ENCODE measurements at regions not wholly inside any gene's neighbourhood (a gene's known extent, or its start where the extent isn't known, plus 50 kb on each side); places are given as distances from the start of the nearest gene placed in this dataset.
"Not testable (repeated sequence)": the region's sequence is repeated elsewhere in the genome, so short reads cannot be mapped to it uniquely, and the experiment has no call there.

DNA sequence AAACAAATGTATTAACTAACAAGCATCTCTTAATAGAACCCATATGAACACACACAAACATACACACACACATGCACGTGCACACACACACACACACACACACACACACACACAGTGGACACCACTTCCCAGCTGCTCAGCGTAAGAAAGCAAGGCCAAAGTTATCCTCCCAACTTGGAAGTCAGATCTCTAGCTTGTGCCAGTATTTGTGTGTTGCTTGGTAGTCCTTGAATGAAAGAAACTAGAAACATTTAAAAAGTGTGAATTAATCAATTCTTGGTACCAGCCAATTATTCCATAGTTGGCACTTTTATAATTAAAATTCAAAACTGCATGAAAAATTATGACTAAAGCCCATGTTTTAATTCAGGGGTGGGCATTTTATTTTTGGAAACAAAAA, 178.1 kb downstream of the TMEM161B start:
- DNase-seq = no peak

DNA sequence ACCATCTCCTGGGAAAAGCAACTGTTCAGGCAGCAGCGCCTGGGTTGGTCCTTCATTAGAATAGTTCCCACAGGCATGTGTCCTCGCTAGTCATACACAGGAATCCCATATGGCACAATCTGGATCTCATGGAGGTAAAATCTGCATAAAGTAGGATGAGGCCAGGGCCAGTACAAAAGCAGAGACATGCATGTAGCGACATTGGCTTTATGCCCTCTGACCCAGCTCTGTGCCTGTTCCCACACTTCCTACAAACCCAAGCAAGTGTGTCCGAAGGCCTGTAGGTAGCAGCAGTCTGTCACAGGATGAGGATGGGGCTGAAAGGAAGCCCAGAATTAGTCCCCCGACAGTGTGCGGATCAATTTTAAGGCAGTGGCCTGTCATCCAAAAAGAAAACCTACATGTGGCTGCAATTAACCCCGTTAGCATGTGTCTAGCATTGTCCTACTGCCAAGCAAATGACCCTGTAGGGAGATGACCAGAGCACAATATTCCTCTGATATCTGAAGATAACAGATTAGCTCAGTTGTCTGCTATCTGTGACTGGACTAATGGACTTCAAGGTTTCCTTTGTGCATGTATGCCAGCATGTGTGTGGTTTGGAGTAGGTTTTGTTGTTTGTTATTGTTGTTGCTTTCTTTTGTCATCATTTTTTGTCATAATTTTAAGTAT, 178.8 kb downstream of the TMEM161B start:
- DNase-seq = no peak

DNA sequence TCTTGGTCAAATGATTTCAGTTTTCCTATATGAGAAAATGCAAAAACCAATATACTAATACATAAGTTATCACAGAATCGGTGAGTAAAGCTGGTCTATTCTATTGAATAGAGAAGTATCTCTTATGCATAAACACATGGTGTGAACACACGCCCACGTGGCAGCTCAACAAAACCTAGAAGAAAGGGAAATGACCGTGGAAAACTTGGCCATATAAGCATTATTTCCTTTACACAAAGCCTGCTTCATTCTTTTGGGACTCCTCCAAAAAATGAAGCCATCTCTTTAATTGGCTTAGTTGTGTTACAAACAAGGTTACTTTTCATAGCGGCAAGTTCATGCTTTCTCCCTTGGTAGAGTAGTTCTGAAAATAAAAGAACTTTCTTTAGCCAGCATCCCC, 183.2 kb downstream of the TMEM161B start:
- no peak for DNase-seq

DNA sequence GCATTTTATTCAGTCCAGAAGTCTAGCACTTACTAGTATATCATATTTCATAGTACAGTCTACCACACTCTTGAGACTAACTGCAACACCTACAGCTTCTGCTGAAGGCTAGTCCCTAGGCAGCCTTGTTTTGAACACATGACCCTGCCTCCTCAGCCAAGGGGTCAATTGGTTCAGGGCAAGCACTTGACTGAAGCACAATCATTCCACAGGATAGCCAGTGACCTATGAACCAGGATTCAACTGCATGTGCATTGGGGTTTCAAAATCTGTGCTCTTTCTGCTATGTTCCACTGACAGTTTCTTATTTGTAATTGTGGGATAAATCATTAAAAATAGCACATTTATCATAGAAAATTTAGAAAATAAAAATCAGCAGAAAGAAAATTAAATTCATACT, 186.8 kb downstream of the TMEM161B start:
- DNase-seq = no peak

DNA sequence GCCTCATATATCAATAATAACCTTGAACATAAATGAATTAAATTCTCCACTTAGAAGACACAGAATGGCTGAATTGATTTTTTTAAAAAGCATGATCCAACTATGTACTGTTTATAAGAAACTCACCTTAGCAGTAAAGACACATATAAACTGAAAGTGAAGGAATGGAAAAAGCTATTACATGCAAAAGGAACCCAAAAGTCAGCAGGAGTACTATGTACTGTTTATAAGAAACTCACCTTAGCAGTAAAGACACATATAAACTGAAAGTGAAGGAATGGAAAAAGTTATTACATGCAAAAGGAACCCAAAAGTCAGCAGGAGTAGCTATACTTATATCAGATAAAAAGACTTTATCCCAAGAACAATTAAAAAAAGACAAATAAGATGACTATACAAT, 204.8 kb downstream of the TMEM161B start:
- no peak for DNase-seq

GRCh38 chr5:88060194-88060593, 208.5 kb downstream of the TMEM161B start:
- no peak for DNase-seq

- DNase-seq = no peak
Observed at GRCh38 chr5:88058625-88059024, 210.0 kb downstream of the TMEM161B start.

DNA sequence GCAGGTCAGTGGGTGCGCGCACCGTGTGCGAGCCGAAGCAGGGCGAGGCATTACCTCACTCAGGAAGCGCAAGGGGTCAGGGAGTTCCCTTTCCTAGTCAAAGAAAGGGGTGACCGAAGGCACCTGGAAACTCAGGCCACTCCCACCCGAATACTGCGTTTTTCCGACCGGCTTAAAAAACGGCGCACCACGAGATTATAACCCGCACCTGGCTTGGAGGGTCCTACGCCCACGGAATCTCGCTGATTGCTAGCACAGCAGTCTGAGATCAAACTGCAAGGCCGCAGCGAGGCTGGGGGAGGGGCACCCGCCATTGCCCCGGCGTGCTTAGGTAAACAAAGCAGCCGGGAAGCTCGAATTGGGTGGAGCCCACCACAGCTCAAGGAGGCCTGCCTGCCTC, 216.2 kb downstream of the TMEM161B start:
- not testable (repeated sequence) for DNase-seq

DNA sequence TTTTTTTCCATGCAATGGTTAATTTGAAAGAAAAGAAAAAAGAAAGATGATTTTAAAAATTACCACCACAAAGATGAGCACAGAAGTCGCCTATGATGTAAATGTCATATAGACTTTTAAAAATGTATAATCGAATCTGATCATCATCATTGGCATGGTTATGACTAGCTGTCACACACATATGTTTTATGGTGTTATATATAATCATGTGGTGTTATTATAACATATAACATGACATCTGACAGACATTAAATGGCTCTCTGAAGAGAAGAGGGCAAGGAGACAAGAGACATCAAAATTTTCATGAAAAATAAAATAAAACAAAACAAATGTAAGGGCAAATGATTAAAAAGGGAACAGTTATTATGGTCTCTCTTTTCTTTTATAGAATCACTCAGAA, 217.5 kb downstream of the TMEM161B start:
- no peak for DNase-seq

DNA sequence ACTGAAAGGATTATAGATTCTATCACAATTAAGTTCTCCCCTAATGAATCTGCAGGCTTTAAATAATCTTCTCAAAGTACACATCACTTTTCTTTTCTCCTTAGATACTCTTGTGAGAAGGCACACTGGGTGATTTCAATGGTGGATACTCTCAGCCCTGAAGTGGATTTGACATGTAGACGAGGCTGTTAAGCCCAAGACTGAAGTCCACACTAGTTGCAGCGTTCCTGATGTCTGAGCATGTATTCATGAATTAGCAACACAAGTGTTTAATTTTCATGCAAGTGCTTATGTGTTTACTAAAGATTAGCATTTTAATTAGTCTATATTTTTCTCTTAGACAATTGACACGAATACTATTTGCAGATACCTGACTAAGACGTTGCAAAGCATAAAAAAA, 218.9 kb downstream of the TMEM161B start:
- DNase-seq = no peak

DNA sequence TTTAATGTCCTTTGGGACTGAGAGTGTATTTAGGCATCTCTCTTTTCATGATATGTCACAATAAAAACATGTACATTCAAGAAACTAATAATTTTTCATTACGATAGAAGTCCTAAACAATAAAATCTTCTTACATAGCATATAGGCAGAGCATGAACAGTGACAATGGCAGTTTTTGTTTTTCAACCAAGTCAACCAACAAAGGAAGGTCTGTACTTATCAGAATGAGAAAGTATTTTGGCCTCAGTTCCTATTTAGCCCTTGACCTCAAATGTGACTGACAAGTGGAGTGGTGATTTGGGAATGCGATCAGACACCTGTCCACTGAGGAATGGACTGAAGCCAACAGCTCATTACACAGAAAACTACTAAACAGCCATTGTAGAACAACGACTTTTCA, 219.5 kb downstream of the TMEM161B start:
- no peak for DNase-seq

DNA sequence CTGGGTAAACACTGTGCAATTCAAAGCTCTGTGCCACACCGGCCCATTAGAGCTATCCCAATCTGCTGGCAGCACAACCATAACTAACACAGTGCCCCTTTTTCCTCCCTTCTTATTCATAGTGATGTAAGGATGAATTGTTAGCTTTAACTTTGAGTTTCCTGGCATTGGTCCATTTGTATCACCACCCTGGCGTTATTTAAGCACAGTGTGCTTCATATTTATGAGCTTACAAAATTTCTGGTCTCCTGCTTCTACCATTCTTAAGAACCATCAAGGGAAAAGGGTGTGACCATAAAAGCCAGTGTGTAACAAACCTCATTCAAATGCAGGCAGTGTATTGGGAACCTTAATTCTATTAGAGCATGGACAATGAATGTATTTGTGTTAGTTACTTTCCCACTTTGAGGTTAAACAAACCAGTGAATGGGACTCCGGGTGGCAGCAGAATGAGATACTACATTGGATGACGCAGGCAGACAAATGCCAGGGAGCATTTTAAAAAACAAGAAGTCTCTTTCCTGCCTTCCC, 222.6 kb downstream of the TMEM161B start:
- DNase-seq = no peak

DNA sequence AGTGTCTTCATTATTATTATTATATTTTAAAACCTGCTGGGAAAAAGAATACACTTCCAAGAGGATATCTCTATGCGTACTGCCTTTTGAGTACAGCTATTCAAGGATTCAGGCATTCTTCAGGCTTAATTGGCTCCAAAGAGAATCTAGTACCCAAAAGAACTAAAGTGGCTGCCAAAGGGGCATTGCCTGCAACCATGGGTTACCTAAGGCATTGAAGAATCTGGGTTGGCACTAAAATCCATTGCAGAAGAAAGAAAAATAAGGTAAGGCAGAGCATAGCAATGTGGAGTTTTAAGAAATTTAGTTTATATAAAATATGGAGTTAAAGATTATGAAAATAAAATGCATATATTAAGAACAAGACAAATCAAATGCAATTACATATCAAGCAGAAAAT, 223.5 kb downstream of the TMEM161B start:
- no peak for DNase-seq

DNA sequence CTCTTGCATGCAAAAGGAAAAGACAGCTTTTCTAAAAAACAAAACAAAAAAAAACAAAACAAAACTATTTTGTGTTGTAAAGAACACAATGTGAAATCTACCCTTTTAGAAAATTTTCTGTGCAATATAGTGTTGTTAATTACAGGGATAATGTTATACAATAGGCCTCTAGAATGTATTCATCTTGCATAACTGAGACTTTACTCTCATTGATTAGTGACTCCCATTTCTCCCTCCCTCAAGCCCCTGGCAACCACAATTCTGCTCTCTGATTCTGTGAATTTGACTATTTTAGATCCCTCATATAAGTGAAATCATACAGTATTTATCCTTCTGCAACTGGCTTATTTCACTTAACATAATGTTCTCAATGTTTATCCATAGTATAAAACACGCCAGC, 234.1 kb downstream of the TMEM161B start:
- DNase-seq = no peak

DNA sequence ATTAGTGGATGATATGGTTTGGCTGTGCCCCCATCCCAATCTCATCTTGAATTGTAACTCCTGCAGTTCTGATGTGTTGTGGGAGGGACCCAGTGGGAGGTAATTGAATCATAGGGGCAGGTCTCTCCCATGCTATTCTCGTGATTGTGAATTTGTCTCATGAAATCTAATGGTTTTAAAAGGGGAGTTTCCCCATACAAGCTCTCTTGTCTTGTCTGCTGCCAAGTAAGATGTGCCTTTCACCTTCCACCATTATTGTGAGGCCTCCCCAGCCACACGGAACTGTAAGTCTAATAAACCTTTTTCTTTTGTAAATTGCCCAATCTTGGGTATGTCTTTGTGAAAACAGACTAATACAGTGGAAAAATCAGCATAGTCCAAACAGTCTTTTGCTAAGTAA, 235.5 kb downstream of the TMEM161B start:
- DNase-seq = no peak

DNA sequence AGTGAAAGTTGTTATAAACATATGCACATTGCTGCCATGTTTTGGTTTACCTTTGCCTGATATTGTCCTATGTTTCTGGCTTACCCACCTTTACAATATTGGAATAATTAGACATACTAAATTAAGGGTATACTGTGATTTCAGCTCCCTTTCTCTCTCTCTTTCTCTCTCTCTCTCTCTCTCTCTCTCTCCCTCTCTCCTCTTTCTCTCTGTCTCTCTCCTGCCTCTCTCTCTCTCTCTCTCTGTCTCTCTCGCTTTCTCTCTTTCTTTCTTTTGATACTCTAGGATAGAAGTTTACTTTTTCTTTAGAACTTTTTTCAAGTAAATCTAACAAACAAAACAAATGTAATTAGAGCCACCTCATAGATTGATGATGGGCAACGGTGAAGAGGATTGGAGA, 239.6 kb downstream of the TMEM161B start:
- DNase-seq = no peak

DNA sequence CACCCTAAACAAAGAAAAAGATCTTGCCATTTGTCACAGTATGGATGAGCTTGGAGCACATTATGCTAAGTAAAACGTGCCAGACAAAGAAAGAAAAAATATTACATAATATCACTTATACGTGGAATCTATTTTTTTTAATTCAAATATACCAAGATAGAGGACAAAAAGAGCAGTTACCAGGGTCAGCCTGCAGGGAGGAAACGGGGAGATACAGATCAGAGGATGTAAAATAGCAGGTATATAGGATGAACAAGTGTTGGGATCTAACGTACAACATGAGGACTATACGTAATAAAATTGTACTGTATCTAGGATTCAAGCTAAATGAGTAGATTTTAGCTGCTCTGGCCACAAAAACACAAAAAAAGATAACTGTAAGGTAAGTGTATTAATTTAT, 247.5 kb downstream of the TMEM161B start:
- no peak for DNase-seq

DNA sequence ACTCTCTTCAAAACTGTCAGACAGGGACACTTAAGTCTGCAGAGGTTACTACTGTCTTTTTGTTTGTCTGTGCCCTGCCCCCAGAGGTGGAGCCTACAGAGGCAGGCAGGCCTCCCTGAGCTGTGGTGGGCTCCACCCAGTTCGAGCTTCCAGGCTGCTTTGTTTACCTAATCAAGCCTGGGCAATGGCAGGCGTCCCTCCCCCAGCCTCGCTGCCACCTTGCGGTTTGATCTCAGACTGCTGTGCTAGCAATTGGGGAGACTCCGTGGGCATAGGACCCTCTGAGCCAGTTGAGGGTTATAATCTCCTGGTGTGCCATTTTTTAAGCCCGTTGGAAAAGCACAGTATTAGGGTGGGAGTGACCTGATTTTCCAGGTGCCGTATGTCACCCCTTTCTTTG, 253.7 kb downstream of the TMEM161B start:
- not testable (repeated sequence) for DNase-seq

DNA sequence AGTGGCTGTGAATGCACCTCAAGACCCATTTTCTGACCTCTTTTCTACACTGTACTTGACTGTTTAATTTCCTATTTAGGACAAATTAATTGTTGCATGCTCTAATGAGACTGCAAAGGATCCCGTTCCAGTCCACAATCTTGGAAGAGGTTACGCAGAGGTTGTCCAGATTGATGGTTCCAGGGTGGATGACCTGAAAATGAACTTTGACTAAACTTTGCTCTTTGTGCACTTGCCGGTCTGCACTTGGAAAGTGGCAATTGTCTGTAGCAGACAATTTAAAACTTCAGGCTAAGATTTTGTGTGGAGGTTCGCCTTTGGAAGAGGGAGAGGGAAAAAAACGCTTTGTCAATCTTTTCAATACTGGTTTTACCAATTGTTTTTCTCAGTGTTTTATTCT, 267.8 kb downstream of the TMEM161B start:
- DNase-seq = no peak

GRCh38 chr5:87997662-87998061, 271.0 kb downstream of the TMEM161B start:
- DNase-seq = no peak

GRCh38 chr5:87966213-87966612, 302.4 kb downstream of the TMEM161B start:
- DNase-seq = no peak

DNA sequence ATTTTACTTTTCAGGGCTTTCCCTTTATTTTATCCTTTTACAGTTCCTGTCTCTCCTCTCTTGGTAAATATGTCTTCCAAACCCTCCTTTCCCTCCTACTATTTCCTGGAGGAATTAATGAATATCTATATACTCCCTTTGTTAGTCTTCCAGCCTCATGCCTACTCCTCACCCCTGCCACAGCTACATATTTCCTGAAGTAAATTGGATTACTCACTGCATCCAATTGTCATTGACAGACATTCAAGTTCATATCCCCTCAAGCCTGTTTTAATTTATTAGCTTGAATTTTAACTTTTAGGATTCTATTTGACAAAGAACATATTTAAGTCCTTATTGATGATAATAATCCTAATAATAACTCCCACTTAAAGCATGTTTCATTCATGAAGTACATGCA, 314.5 kb downstream of the TMEM161B start:
- DNase-seq = no peak

DNA sequence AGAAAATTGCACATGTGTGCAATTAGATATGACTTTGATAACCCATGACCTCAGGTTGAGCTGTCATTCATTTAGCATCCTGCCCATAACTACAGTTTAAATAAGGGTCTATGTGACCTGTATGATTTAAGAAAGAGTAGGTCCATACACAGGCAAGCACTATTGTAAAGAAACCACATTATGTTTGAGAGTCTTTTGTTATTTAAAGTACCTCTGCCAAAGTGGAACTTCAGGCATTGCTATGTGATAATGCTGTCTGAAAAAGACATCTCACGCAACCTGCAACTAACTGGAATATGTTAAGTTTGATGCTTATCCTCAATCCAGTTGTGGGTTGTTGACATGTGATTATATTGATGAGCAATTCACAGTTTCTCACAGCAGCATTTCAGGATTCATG, 317.0 kb downstream of the TMEM161B start:
- no peak for DNase-seq

- DNase-seq = no peak
Observed at GRCh38 chr5:87949676-87950631, 318.7 kb downstream of the TMEM161B start.

Measured in suppressor macrophage treated with lipopolysaccharide for 4 hours (primary cell).